ENCODE measurements at regions not wholly inside any gene's neighbourhood (a gene's known extent, or its start where the extent isn't known, plus 50 kb on each side); places are given as distances from the start of the nearest gene placed in this dataset.

DNA sequence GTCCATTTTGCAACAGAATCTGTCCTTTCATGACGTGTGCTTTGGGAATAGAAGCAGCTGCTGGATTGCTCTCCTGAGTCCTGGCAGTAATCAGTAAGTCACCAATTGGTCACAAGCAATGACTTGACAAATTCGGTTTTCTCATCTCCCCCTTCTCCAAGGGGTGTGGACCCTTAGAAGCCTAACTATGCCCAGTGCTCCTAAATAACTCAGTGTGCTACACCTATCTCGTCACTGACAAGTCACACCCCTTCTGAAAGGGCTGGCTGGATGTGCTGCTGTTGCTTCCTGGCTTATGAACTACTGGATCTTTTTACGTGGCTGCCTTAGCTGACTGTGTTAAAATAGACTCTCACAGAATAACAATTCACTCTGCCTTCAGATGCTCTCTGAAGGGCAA is 1351.5 kb downstream of the ZPLD1 start:
- Histone ChIP-seq H3K9me3 (ENCODE audit: low read depth) (no peaks in the 10 kb centered on the region), H3K4me1 (ENCODE audit: insufficient read depth) (no peaks in the 10 kb centered on the region), H2AFZ (no peak overlapping the region), H3K4me2 (no peak overlapping the region), H3K9me2 (replicated peaks; ENCODE audit: insufficient read depth) (no peaks in the 10 kb centered on the region), H3K27ac (no peak overlapping the region), H3K27me3 (no peaks in the 10 kb centered on the region), H4K20me1 (ENCODE audit: insufficient read depth, poor library complexity, severe bottlenecking) (no peaks in the 10 kb centered on the region), H3K4me3 (no peak overlapping the region), H3K36me3 (replicated peaks; ENCODE audit: insufficient read depth, low read depth) (no peaks in the 10 kb centered on the region), H3K79me2 (no peaks in the 10 kb centered on the region)
- no peak for DNase-seq (ENCODE audit: low spot score)
- no peak for TF ChIP-seq EZH2 (IDR thresholded peaks at IDR 0.05; ENCODE audit: borderline replicate concordance)
- TF ChIP-seq, protein P1, sequence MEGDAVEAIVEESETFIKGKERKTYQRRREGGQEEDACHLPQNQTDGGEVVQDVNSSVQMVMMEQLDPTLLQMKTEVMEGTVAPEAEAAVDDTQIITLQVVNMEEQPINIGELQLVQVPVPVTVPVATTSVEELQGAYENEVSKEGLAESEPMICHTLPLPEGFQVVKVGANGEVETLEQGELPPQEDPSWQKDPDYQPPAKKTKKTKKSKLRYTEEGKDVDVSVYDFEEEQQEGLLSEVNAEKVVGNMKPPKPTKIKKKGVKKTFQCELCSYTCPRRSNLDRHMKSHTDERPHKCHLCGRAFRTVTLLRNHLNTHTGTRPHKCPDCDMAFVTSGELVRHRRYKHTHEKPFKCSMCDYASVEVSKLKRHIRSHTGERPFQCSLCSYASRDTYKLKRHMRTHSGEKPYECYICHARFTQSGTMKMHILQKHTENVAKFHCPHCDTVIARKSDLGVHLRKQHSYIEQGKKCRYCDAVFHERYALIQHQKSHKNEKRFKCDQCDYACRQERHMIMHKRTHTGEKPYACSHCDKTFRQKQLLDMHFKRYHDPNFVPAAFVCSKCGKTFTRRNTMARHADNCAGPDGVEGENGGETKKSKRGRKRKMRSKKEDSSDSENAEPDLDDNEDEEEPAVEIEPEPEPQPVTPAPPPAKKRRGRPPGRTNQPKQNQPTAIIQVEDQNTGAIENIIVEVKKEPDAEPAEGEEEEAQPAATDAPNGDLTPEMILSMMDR (IDR thresholded peaks at IDR 0.05; ENCODE audit: poor library complexity), result no peak
- TF ChIP-seq EZH2phosphoT487 (IDR thresholded peaks at IDR 0.05; ENCODE audit: low read depth, severe bottlenecking, unreplicated experiment), result no peak
- 46% methylated on average over 4 of the region's 4 CpGs for WGBS (ENCODE audit: low lambda C conversion rate, missing lambda C conversion rate)

DNA sequence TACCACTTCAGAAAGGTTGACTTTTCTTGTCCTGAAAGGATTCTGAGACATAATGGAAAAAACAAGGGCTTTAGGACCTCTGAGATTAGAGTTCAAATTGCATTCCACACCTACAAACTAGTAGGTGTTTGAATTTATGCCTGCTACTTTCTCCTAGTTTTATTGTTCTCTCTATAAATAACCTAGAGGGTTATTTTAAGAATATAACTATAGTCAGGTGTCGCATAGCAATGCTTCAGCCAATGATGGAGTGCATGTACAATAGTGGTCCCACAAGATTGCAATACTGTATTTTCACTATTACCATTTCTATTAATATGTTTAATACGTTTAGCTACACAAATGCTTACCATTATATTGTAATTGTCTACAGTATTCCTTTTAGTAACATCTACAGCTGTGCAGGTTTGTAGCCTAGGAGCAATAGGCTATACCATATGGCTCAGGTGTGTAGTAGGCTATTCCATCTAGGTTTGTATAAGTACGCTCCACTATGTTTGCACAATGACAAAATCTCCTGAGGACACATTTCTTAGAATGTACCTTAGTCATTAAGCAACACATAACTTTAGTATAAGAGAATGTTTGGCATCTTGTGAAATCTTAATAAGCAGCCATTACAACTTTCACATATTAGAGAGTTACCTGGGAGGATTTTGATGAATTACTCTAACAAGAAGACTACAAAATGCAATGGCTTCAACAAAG is 1352.5 kb downstream of the ZPLD1 start:
- WGBS (ENCODE audit: low lambda C conversion rate, missing lambda C conversion rate), result 89% methylated on average over 3 of the region's 3 CpGs
- Histone ChIP-seq H3K79me2 (no peaks in the 10 kb centered on the region), H3K27ac (no peak overlapping the region)

DNA sequence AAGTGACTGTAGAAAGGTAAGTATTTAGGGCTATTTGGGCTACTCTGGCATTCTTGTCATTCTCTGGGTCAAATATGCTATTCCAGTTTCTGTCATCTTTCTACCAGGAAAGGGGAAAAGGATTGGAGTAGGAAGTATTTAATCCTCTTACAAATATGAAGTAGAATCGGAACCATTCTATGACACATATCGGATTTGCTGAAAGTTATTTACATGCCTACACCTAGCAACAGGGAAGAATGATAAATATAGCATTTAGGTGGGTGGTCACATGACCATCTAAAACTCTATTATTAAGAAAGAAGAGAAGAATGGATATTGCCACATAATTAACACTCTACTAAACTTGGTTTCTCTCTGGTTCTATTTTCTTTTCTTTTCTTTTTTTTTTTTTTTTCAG is 1353.1 kb downstream of the ZPLD1 start:
- no peaks in the 10 kb centered on the region for H4K20me1 ChIP-seq (ENCODE audit: insufficient read depth, poor library complexity, severe bottlenecking)
- no peak for DNase-seq (ENCODE audit: low spot score)
- H3K27ac ChIP-seq, result no peak overlapping the region
- H3K27me3 ChIP-seq, result no peaks in the 10 kb centered on the region
- no peaks in the 10 kb centered on the region for H3K9me3 ChIP-seq (ENCODE audit: low read depth)
- H3K4me2 ChIP-seq, result no peak overlapping the region
- 94% methylated on average over 2 of the region's 2 CpGs for WGBS (ENCODE audit: low lambda C conversion rate, missing lambda C conversion rate)
- TF ChIP-seq, protein P1 (IDR thresholded peaks at IDR 0.05; ENCODE audit: poor library complexity), result no peak
- TF ChIP-seq EZH2 (IDR thresholded peaks at IDR 0.05; ENCODE audit: borderline replicate concordance), result no peak
- TF ChIP-seq EZH2phosphoT487 (IDR thresholded peaks at IDR 0.05; ENCODE audit: low read depth, severe bottlenecking, unreplicated experiment), result no peak
- no peaks in the 10 kb centered on the region for H3K79me2 ChIP-seq
- H3K36me3 ChIP-seq (replicated peaks; ENCODE audit: insufficient read depth, low read depth), result no peaks in the 10 kb centered on the region
- H3K9me2 ChIP-seq (replicated peaks; ENCODE audit: insufficient read depth), result no peaks in the 10 kb centered on the region
- no peak overlapping the region for H2AFZ ChIP-seq
- no peak overlapping the region for H3K4me3 ChIP-seq
- no peaks in the 10 kb centered on the region for H3K4me1 ChIP-seq (ENCODE audit: insufficient read depth)

More for the DNA sequence above, 1352.5 kb downstream of the ZPLD1 start:
- no peak for DNase-seq (ENCODE audit: low spot score)
- no peak overlapping the region for H2AFZ ChIP-seq
- H3K4me1 ChIP-seq (ENCODE audit: insufficient read depth), result no peaks in the 10 kb centered on the region
- H3K36me3 ChIP-seq (replicated peaks; ENCODE audit: insufficient read depth, low read depth), result no peaks in the 10 kb centered on the region
- no peak overlapping the region for H3K4me2 ChIP-seq
- no peaks in the 10 kb centered on the region for H4K20me1 ChIP-seq (ENCODE audit: insufficient read depth, poor library complexity, severe bottlenecking)
- TF ChIP-seq EZH2phosphoT487 (IDR thresholded peaks at IDR 0.05; ENCODE audit: low read depth, severe bottlenecking, unreplicated experiment), result no peak
- no peak overlapping the region for H3K4me3 ChIP-seq
- no peaks in the 10 kb centered on the region for H3K27me3 ChIP-seq
- no peaks in the 10 kb centered on the region for H3K9me3 ChIP-seq (ENCODE audit: low read depth)
- H3K9me2 ChIP-seq (replicated peaks; ENCODE audit: insufficient read depth), result no peaks in the 10 kb centered on the region

DNA sequence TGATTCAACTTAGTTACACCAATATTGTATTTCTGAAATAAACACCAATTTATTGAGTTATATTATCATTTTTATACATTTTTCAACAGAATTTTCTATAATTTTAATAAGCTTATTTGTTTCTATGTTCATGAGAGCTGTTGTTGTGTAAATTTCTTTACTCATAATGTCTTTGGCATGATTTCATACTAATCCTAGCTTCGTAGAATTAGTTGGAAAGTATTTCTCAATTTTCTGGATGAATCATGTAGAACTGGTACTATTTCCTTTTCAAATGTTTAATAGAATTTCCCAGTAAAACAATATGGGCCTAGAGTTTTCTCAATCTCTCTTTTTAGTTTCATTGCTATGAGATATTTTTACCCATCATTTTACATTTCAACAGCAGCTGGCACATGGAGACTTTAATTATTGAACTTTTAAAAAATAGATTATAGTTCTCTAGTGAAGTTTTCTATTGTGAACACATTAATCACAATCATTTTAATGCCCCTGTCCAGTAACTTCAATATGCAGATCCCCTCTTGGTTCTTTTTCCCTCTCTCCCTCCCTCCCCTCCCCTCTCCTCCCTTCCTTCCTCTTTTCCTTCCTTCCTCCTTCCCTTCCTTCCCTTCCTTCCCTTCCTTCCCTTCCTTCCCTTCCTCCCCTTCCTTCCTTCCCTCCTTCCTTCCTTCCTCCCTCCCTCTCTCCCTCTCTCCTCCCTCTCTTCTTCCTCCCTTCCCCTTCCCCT is 1357.1 kb downstream of the ZPLD1 start:
- WGBS (ENCODE audit: low lambda C conversion rate, missing lambda C conversion rate), result 87% methylated on average over 1 of the region's 1 CpG
- no peak overlapping the region for H3K4me2 ChIP-seq
- no peak overlapping the region for H3K27ac ChIP-seq
- no peaks in the 10 kb centered on the region for H4K20me1 ChIP-seq (ENCODE audit: insufficient read depth, poor library complexity, severe bottlenecking)
- H3K4me3 ChIP-seq, result no peak overlapping the region
- TF ChIP-seq EZH2phosphoT487 (IDR thresholded peaks at IDR 0.05; ENCODE audit: low read depth, severe bottlenecking, unreplicated experiment) (no peak), EZH2 (IDR thresholded peaks at IDR 0.05; ENCODE audit: borderline replicate concordance) (no peak)
- TF ChIP-seq, protein P1 (IDR thresholded peaks at IDR 0.05; ENCODE audit: poor library complexity), result no peak
- H2AFZ ChIP-seq, result no peak overlapping the region
- no peaks in the 10 kb centered on the region for H3K36me3 ChIP-seq (replicated peaks; ENCODE audit: insufficient read depth, low read depth)
- DNase-seq (ENCODE audit: low spot score), result no peak
- H3K9me2 ChIP-seq (replicated peaks; ENCODE audit: insufficient read depth), result no peaks in the 10 kb centered on the region
- H3K9me3 ChIP-seq (ENCODE audit: low read depth), result no peaks in the 10 kb centered on the region
- H3K4me1 ChIP-seq (ENCODE audit: insufficient read depth), result no peaks in the 10 kb centered on the region
- no peaks in the 10 kb centered on the region for H3K79me2 ChIP-seq
- H3K27me3 ChIP-seq, result no peaks in the 10 kb centered on the region
